Subcutaneous abdominal adipose tissue (tissue), 5 donors: ENCODE measurements at regions not wholly inside any gene's neighbourhood (a gene's known extent, or its start where the extent isn't known, plus 50 kb on each side); places are given as distances from the start of the nearest gene placed in this dataset.
A peak's percentile ranks its signal among the peaks of the same experiment; 100 is the strongest.

Experiments
- H3K27ac ChIP-seq: one replicate; pipeline ENCODE4 v1.7.0; 2013; ENCODE audit warnings: low read depth, mild to moderate bottlenecking, inconsistent platforms, low read length, moderate library complexity
- H3K27me3 ChIP-seq, 5 donors: one replicate each; pipeline ENCODE4 v1.7.0; 2013; ENCODE audit warnings: low read length in 5 of 5, inconsistent platforms in 1 of 5; ENCODE audit not compliant: control insufficient read depth in 5 of 5, insufficient read depth in 4 of 5
- H3K36me3 ChIP-seq, 5 donors: one replicate each; pipeline ENCODE4 v1.7.0; 2013; ENCODE audit warnings: low read length in 5 of 5; ENCODE audit not compliant: control insufficient read depth in 5 of 5, insufficient read depth in 5 of 5
- H3K4me1 ChIP-seq, 5 donors: one replicate each; pipeline ENCODE4 v1.7.0; 2013; ENCODE audit warnings: low read length in 5 of 5, mild to moderate bottlenecking in 3 of 5, moderate library complexity in 1 of 5; ENCODE audit not compliant: control insufficient read depth in 5 of 5, insufficient read depth in 5 of 5
- H3K4me3 ChIP-seq, 5 donors: one replicate each; pipeline ENCODE4 v1.7.0; 2013; ENCODE audit warnings: low read length in 5 of 5, low read depth in 1 of 5
- H3K9ac ChIP-seq, 5 donors: one replicate each; pipeline ENCODE4 v1.7.0; 2013; ENCODE audit warnings: low read length in 5 of 5, mild to moderate bottlenecking in 4 of 5, moderate library complexity in 3 of 5
- H3K9me3 ChIP-seq, 5 donors: one replicate each; pipeline ENCODE4 v1.7.0; 2013; ENCODE audit warnings: low read length in 5 of 5; ENCODE audit not compliant: control insufficient read depth in 5 of 5
- donor health status: healthy.
- donor health status: healthy.
- donor health status: healthy.
- donor health status: healthy.
- donor health status: healthy.

DNA sequence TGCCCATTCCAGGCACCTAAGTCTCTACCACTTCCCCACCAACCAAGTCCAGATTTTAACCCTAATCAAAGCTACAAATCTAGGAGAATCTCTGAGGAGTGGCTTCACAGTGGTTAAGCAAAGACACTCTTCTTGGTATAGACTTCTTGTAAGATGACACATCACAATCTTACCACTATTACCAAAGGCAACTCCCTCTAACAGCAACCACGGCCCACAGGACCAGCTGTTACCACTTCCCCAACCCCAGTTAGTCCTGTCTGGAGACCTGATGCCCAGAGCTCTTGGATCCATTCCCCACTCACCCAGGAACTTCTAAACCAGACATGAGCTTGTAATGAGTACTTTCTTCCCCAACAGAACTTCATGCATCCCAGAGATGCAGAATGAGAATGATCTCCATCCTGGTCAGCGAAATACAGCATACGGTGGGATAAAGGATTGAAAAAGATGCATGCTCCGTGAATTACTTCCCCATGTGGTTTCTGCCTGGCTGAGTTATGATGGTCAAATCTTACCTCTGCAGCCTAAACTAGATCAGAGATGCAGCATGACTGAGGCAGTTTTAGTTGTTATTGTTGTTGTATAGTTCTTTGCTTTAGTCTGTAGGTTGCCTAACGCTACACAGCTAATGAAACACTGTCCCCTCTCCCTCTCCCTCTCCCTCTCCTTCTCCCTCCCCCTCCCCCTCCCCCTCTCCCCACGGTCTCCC, 87.7 kb upstream of the FOXN3 start:
- H3K9ac ChIP-seq, result no peak overlapping the region
- H3K27ac ChIP-seq, result no peak overlapping the region
- H3K36me3 ChIP-seq, result peaks cover 0 to 8% (median 7%) of the 10 kb centered on the region in 5 donors
- no peaks in the 10 kb centered on the region for H3K9me3 ChIP-seq
- peaks cover 0 to 20% (median 16%) of the 10 kb centered on the region in 5 donors for H3K4me1 ChIP-seq
- no peaks in the 10 kb centered on the region for H3K27me3 ChIP-seq
- H3K4me3 ChIP-seq, result no peak overlapping the region

DNA sequence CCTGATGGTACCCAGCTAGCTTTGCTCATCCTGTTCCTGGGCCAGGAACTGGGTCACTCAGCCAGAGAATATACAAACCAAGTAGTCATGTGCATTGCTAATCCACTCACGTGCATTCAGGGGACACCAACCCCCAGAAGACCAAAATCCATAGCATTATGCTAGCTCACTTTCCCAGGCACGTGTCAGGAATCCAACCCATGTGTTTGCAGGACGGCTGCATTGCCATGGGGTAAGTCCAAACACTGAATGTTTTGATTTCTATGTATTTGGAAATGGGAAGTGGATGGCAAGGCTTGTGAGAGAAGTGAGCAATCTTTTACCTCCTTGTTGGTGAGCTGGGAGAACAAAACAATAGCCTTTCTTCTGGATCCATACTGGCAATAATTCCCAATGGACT, 87.1 kb upstream of the FOXN3 start:
- Histone ChIP-seq H3K4me1 (peaks cover 0 to 20% (median 16%) of the 10 kb centered on the region in 5 donors), H3K36me3 (peaks cover 0 to 8% (median 7%) of the 10 kb centered on the region in 5 donors), H3K4me3 (no peak overlapping the region), H3K27ac (no peak overlapping the region), H3K27me3 (no peaks in the 10 kb centered on the region), H3K9me3 (no peaks in the 10 kb centered on the region), H3K9ac (no peak overlapping the region)

DNA sequence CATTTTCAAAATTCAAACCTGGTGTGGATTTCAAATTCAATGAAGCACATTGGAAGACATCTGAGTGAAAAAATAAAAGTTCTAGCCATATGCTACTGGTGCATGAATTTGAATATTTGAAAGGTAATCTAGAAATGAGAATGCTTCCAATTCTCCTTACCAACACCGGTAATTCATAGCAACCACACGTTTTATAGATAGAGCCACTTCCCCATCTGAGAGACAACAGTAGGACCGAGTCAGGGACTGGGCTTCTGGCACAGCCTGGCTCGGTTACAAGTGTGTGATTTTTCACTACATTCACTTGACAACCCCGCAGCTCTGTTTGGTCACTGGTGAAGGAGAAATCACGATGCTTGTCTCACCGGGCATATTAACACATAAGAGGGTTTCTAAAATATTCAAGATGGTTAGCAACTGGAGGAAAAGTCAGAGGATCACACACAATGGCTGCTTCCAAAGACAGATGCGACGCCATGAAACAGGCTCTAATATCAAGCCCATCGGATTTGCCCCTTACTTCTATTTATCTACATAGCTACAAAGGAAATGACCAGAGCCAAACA, 86.5 kb upstream of the FOXN3 start:
- Histone ChIP-seq H3K27me3 (no peaks in the 10 kb centered on the region), H3K36me3 (peaks cover 0 to 8% (median 7%) of the 10 kb centered on the region in 5 donors), H3K27ac (no peak overlapping the region), H3K9me3 (no peaks in the 10 kb centered on the region), H3K4me3 (no peak overlapping the region), H3K9ac (no peak overlapping the region), H3K4me1 (peaks cover 0 to 20% (median 16%) of the 10 kb centered on the region in 5 donors)

DNA sequence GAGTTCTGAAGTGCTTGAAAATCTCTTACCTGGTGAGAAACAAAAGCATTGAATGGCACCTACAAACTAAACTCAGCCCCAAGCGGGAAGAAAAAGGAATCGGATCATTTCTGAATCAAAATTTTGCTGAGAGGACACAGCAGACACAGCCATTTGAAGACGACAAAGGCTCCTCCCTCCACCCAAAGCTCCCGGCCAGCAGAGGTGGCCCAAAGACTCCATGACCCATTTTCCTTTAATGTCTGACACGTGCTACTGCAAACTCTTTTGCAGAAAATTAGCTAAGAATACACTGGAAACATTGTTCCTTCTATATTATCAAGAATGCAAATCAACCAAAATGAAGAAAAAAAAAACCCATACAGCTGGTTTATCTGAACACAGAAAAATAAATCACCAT, 85.9 kb upstream of the FOXN3 start:
- Histone ChIP-seq H3K36me3 (peaks cover 0 to 7% (median 6%) of the 10 kb centered on the region in 5 donors), H3K9me3 (no peaks in the 10 kb centered on the region), H3K27me3 (no peaks in the 10 kb centered on the region), H3K27ac (no peak overlapping the region), H3K9ac (no peak overlapping the region), H3K4me1 (peaks cover 0 to 20% (median 16%) of the 10 kb centered on the region in 5 donors), H3K4me3 (no peak overlapping the region)

DNA sequence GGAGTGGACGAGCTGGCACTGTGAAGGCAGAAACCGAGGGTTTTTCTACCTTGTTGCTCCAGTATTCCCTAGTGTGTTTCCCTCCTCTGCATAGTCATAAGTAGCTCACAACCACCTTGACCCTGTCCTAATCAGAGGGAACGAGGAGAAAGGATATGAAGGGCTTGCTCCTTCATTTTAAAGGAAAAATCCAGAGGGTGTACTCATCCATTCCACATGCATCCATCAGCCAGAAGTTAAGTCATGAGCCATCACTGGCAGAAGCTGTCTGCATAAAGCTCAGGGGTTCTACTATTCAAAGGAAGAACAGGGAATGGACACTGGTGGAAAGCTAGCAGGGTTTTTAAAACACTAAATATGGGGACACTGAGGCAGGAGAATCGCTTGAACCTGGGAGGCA, 84.3 kb upstream of the FOXN3 start:
- Histone ChIP-seq H3K4me1 (peaks cover 0 to 20% (median 16%) of the 10 kb centered on the region in 5 donors), H3K27ac (no peak overlapping the region), H3K9ac (no peak overlapping the region), H3K9me3 (no peaks in the 10 kb centered on the region), H3K27me3 (no peaks in the 10 kb centered on the region), H3K4me3 (no peak overlapping the region), H3K36me3 (peaks cover 0 to 7% (median 6%) of the 10 kb centered on the region in 5 donors)

DNA sequence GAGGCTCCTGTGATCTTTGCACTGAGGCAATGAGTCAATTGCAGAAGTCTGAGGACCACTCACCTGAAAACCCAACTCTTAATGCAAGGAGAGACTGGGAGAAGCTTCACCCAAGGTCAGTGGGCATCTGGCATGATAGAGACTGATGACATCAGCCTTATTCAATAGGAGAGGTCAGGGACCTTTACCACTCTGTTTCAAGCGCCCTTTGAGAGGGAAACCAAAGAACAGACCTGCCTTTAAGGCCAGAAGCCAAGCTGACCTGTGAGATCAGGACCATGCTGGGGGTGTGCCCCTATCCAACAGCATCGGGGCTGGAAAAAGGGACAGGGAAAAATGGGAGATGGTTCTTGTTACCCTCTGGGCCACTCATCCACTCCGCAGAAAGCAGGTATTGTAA, 83.3 kb upstream of the FOXN3 start:
- Histone ChIP-seq H3K4me3 (no peak overlapping the region), H3K27me3 (no peaks in the 10 kb centered on the region), H3K4me1 (peaks cover 0 to 20% (median 16%) of the 10 kb centered on the region in 5 donors), H3K36me3 (peaks cover 0 to 7% (median 6%) of the 10 kb centered on the region in 5 donors), H3K9ac (no peak overlapping the region), H3K27ac (no peak overlapping the region), H3K9me3 (no peaks in the 10 kb centered on the region)

DNA sequence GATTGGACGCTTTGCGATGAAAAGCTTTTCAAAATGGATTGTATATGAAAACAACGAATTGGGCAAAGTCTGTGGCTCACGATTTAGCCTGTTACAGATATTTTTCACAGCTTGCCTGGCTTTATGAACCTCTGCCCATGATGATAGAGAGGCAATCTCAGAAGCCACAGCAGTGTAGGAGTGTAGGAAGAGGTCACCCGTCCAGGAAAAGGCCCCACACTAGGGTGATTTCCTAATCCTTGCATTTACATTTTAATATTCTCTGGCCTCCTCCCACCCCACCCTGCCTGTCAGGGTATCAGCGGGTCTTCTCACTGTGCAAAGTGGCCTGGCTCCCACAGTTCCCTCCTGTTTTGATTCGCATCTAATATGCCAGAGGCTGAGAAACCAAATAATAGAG, 81.8 kb upstream of the FOXN3 start:
- no peak overlapping the region for H3K4me3 ChIP-seq
- H3K4me1 ChIP-seq, result peaks cover 0 to 17% (median 14%) of the 10 kb centered on the region in 5 donors
- no peaks in the 10 kb centered on the region for H3K27me3 ChIP-seq
- no peak overlapping the region for H3K9ac ChIP-seq
- H3K9me3 ChIP-seq, result no peaks in the 10 kb centered on the region
- no peak overlapping the region for H3K27ac ChIP-seq
- H3K36me3 ChIP-seq, result peaks cover 0 to 7% (median 6%) of the 10 kb centered on the region in 5 donors

DNA sequence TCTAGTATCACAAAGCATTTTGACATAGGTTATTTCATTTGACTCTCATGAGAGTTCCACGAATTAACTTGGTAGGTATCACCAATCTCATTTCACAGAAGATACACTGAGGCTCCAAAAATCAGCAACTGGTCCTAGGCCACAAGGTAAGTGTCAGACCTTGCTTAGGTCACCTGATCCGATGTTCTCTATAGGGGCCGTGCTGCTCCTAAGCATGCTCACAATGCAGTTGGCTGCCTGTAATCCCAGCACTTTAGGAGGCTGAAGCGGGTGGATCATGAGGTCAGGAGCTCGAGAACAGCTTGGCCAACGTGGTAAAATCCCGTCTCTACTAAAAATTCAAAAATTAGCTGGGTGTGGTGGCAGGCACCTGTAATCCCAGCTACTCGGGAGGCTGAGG, 78.7 kb upstream of the FOXN3 start:
- Histone ChIP-seq H3K27ac (no peak overlapping the region), H3K36me3 (peaks cover 0 to 7% (median 5%) of the 10 kb centered on the region in 5 donors), H3K9ac (no peak overlapping the region), H3K4me3 (no peak overlapping the region), H3K27me3 (no peaks in the 10 kb centered on the region), H3K4me1 (peaks cover 0 to 22% (median 17%) of the 10 kb centered on the region in 5 donors), H3K9me3 (no peaks in the 10 kb centered on the region)

DNA sequence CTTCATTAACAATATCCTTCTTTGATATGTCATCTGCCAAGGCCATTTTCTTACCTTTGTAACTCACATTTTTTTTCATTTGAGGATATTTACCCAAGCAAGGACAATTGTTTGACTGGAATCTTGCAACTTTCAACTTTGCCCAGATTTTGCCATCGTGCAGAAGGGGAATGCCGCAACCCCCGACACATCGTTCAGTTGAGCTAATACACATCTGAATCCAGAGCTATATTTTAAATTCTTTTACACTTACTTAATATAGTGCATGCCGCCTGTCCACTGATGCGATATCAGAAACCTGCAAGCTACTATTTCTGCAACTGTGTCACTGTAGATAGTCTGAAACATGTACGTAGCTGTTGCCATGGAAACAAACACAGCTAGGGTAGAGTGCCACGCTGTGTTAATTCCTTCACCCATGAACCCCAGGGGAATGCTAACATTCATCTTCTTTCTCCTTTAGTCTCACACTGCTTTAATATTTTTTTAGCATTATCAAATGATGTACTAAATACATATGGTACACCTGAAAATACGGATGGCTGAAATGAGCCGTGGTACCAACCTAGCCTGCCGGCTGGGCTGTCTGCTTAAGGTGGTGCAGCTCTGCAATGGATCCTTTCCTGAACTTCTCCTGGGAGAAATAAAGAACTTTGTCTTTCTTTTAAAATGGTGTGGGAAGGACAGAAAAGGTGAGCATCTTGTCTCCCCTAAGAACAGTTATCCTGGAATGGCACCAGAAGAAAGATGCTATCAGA, 77.0 kb upstream of the FOXN3 start:
- peaks cover 2 to 32% (median 27%) of the 10 kb centered on the region in 5 donors for H3K4me1 ChIP-seq
- no peaks in the 10 kb centered on the region for H3K9me3 ChIP-seq
- H3K27me3 ChIP-seq, result no peaks in the 10 kb centered on the region
- H3K27ac ChIP-seq, result peak overlapping the region; percentile 61
- H3K4me3 ChIP-seq, result peak overlapping the region in 1 of 5 donors; percentile 5
- H3K36me3 ChIP-seq, result peaks cover 0 to 3% (median 0%) of the 10 kb centered on the region in 5 donors
- H3K9ac ChIP-seq, result peak overlapping the region in 1 of 5 donors; percentile 28

DNA sequence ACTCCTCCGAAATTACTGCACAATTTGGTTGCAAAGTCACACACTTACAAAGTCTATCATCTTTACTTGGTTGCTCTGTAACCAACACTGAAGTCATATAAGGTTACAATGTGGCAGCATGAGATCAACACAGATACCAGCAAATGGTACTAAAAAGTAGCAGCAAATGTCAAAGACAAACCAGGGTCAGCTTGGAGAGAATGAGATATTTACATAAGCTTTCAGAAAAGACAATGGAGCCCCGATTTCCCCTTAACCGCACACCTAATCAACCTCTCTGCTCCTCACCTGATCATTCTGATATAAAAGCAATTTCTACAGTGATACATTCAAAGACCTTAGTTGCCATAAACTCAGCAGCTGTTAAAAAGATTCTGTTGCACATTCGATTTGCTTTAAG, 76.4 kb upstream of the FOXN3 start:
- peak overlapping the region; percentile 61 for H3K27ac ChIP-seq
- H3K4me1 ChIP-seq, result peaks cover 2 to 32% (median 27%) of the 10 kb centered on the region in 5 donors
- no peaks in the 10 kb centered on the region for H3K9me3 ChIP-seq
- H3K36me3 ChIP-seq, result peaks cover 0 to 3% (median 0%) of the 10 kb centered on the region in 5 donors
- no peak overlapping the region for H3K4me3 ChIP-seq
- no peaks in the 10 kb centered on the region for H3K27me3 ChIP-seq
- peak overlapping the region in 1 of 5 donors; percentile 28 for H3K9ac ChIP-seq
